NCI-H524 treated with DMSO at 0.1 percent for 48 hours (cell line): ENCODE measurements at regions not wholly inside any gene's neighbourhood (a gene's known extent, or its start where the extent isn't known, plus 50 kb on each side); places are given as distances from the start of the nearest gene placed in this dataset.

Experiments used
- DNase-seq: peaks from one replicate; lab custom pipeline; 2025; lab: John Stamatoyannopoulos, UW

GRCh38 chrX:16222151-16222550 lies 54.9 kb downstream of the MAGEB17 start:
- DNase-seq: no peak

- no peak for DNase-seq
Observed at GRCh38 chrX:16223385-16223784, 56.1 kb downstream of the MAGEB17 start.

GRCh38 chrX:16239211-16239610 lies 71.9 kb downstream of the MAGEB17 start:
- DNase-seq: no peak

- DNase-seq: no peak
Observed at GRCh38 chrX:16240231-16240905, 73.1 kb downstream of the MAGEB17 start.

- no peak for DNase-seq
Observed at GRCh38 chrX:16240968-16241367, 73.7 kb downstream of the MAGEB17 start.

- DNase-seq: no peak
Observed at GRCh38 chrX:16250296-16250695, 83.0 kb downstream of the MAGEB17 start.

GRCh38 chrX:16251782-16252181 lies 84.5 kb downstream of the MAGEB17 start:
- DNase-seq: no peak

GRCh38 chrX:16258882-16259281 lies 91.6 kb downstream of the MAGEB17 start:
- no peak for DNase-seq

GRCh38 chrX:16267431-16267830 lies 100.2 kb downstream of the MAGEB17 start:
- no peak for DNase-seq

- DNase-seq: no peak
Observed at GRCh38 chrX:16268206-16268605, 100.9 kb downstream of the MAGEB17 start.

- DNase-seq: peak; percentile 2
Observed at GRCh38 chrX:16278927-16279326, 111.6 kb downstream of the MAGEB17 start.

- DNase-seq: no peak
Observed at GRCh38 chrX:16282209-16282608, 114.9 kb downstream of the MAGEB17 start.

- no peak for DNase-seq
Observed at GRCh38 chrX:16284842-16285241, 117.6 kb downstream of the MAGEB17 start.

GRCh38 chrX:16290997-16291396 lies 123.7 kb downstream of the MAGEB17 start:
- no peak for DNase-seq

- no peak for DNase-seq
Observed at GRCh38 chrX:16300831-16301230, 133.6 kb downstream of the MAGEB17 start.

- no peak for DNase-seq
Observed at GRCh38 chrX:16304751-16305150, 137.5 kb downstream of the MAGEB17 start.

GRCh38 chrX:16305187-16305586 lies 137.9 kb downstream of the MAGEB17 start:
- DNase-seq: no peak

GRCh38 chrX:16307950-16308349 lies 140.7 kb downstream of the MAGEB17 start:
- DNase-seq: no peak

GRCh38 chrX:16308773-16309172 lies 141.5 kb downstream of the MAGEB17 start:
- no peak for DNase-seq

- DNase-seq: no peak
Observed at GRCh38 chrX:16310326-16310725, 143.0 kb downstream of the MAGEB17 start.

- DNase-seq: no peak
Observed at GRCh38 chrX:16311671-16312070, 144.4 kb downstream of the MAGEB17 start.

- no peak for DNase-seq
Observed at GRCh38 chrX:16312761-16313623, 145.7 kb downstream of the MAGEB17 start.

GRCh38 chrX:16316331-16316730 lies 149.1 kb downstream of the MAGEB17 start:
- DNase-seq: no peak
